Karpas-422 (cell line): ENCODE measurements at regions not wholly inside any gene's neighbourhood (a gene's known extent, or its start where the extent isn't known, plus 50 kb on each side); places are given as distances from the start of the nearest gene placed in this dataset.
A peak's percentile ranks its signal among the peaks of the same experiment; 100 is the strongest.
"Not testable (repeated sequence)": the region's sequence is repeated elsewhere in the genome, so short reads cannot be mapped to it uniquely, and the experiment has no call there.

Experiments
- DNase-seq: peaks from one replicate; pipeline ENCODE4 v3.0.0-alpha.2; 2015
- H2AFZ ChIP-seq: fragments of 200-600 bp; sonication (generic); 2 replicates; pipeline ENCODE4 v1.6.1; 2014; ENCODE audit warnings: antibody characterized with exemption, low read length, mixed read lengths
- H3K27ac ChIP-seq: fragments of 200-600 bp; sonication (generic); 2 replicates; pipeline ENCODE4 v1.5.1; 2014; ENCODE audit warnings: mild to moderate bottlenecking, low read length, moderate library complexity
- H3K27me3 ChIP-seq: fragments of 200-600 bp; sonication (generic); 2 replicates; pipeline ENCODE4 v1.6.1; 2014; ENCODE audit warnings: low read length, mixed read lengths
- H3K36me3 ChIP-seq: fragments of 200-600 bp; sonication (generic); 2 replicates; pipeline ENCODE4 v1.6.1; 2014; ENCODE audit warnings: low read length, mixed read lengths; ENCODE audit not compliant: insufficient read depth
- H3K4me1 ChIP-seq: fragments of 200-600 bp; sonication (generic); 2 replicates; pipeline ENCODE4 v1.6.1; 2014; ENCODE audit warnings: mild to moderate bottlenecking, low read length, mixed read lengths
- H3K4me2 ChIP-seq: fragments of 200-600 bp; sonication (generic); 2 replicates; pipeline ENCODE4 v1.6.1; 2014; ENCODE audit warnings: low read length, low read depth, mild to moderate bottlenecking; ENCODE audit not compliant: poor library complexity, severe bottlenecking
- H3K4me3 ChIP-seq: fragments of 200-600 bp; sonication (generic); 2 replicates; pipeline ENCODE4 v1.5.1; 2014; ENCODE audit warnings: mild to moderate bottlenecking, antibody characterized with exemption, low read length, mixed read lengths
- H3K79me2 ChIP-seq: fragments of 200-600 bp; sonication (generic); 2 replicates; pipeline ENCODE4 v1.6.1; 2014; ENCODE audit warnings: mild to moderate bottlenecking, low read length, mixed read lengths
- H3K9ac ChIP-seq: fragments of 200-600 bp; sonication (generic); 2 replicates; pipeline ENCODE4 v1.6.0; 2014; ENCODE audit warnings: low read length
- H3K9me2 ChIP-seq: fragments of 200-600 bp; sonication (generic), shearing (Covaris generic); replicated peaks from 2 replicates; pipeline ENCODE4 v1.6.0; 2014; ENCODE audit warnings: mild to moderate bottlenecking, low read length, moderate library complexity; ENCODE audit not compliant: insufficient read depth
- H3K9me3 ChIP-seq: fragments of 300-700, 200-600 bp; sonication (generic); 2 replicates; pipeline ENCODE4 v1.6.1; 2014; ENCODE audit warnings: low read length, mixed read lengths
- H4K20me1 ChIP-seq: fragments of 200-600 bp; sonication (generic); 2 replicates; pipeline ENCODE4 v1.6.1; 2014; ENCODE audit warnings: mild to moderate bottlenecking, antibody characterized with exemption, low read length, low read depth; ENCODE audit not compliant: insufficient read depth

DNA sequence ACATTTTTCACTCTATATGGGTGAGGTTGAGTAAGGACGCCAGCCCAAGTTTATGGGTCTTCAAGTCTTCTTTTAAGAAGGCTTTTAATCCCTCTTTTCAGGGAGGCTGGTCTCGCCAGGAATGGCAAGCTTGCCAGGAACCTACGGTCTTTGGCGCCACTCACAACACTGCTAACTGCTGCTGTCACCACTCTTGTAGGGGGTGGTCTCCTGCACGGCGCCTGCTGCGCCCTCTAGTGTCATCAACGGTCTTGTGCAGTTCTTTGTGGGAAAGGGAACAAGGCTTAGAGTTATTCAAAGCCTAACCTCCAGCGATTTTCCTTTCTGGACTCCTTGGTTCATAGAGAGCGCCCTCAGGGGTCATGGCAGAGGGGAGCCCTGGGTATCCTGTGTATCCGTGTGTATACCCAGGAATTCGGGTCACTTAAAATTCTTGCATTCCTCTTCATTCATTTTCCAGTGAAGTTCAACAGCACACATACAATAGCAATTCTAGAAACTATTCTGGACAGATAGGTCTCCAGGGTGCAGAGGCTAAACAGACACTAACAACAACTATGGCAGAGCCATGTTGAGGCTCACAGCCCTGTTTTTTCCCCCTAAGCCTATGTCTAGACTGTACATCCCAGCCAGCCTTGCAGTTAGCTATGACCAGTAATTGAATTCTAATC is 392.8 kb upstream of the CAMK1G start:
- Histone ChIP-seq H3K27me3 (no peaks in the 10 kb centered on the region), H3K4me3 (no peak overlapping the region), H4K20me1 (no peaks in the 10 kb centered on the region), H3K9me3 (peaks cover 4% of the 10 kb centered on the region; the same call in 1 of the 2 replicates), H3K9ac (no peak overlapping the region), H3K36me3 (no peaks in the 10 kb centered on the region), H3K4me2 (no peak overlapping the region), H3K27ac (no peak overlapping the region), H2AFZ (no peak overlapping the region), H3K79me2 (no peaks in the 10 kb centered on the region), H3K9me2 (no peaks in the 10 kb centered on the region), H3K4me1 (no peaks in the 10 kb centered on the region)
- DNase-seq: peak; percentile 84

DNA sequence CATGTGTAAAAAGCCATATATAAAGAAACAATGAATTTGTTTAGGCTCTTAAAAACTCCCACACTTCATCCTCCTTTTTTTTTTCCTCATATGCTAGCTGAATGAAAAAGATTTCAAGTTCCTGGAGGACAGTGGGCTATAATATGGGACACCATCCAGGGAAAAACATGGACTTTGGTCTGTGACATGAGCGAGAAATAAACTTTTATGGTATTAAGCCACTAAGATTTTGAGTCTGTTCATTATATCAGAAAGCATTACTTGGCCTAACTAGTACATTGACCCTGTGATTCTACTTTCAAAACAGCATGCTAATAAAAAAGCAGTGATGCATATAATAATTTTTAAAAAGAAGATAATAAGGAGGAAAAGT is 392.3 kb upstream of the CAMK1G start:
- H3K9me3 ChIP-seq: peaks cover 6% of the 10 kb centered on the region; the same call in 1 of the 2 replicates
- H4K20me1 ChIP-seq: no peaks in the 10 kb centered on the region
- H3K4me3 ChIP-seq: no peak overlapping the region
- H3K27ac ChIP-seq: no peak overlapping the region
- H3K27me3 ChIP-seq: no peaks in the 10 kb centered on the region
- no peak overlapping the region for H3K4me2 ChIP-seq
- no peaks in the 10 kb centered on the region for H3K36me3 ChIP-seq
- H3K9me2 ChIP-seq: no peaks in the 10 kb centered on the region
- H3K79me2 ChIP-seq: no peaks in the 10 kb centered on the region
- H3K4me1 ChIP-seq: no peaks in the 10 kb centered on the region
- DNase-seq: no peak
- no peak overlapping the region for H3K9ac ChIP-seq
- H2AFZ ChIP-seq: no peak overlapping the region

DNA sequence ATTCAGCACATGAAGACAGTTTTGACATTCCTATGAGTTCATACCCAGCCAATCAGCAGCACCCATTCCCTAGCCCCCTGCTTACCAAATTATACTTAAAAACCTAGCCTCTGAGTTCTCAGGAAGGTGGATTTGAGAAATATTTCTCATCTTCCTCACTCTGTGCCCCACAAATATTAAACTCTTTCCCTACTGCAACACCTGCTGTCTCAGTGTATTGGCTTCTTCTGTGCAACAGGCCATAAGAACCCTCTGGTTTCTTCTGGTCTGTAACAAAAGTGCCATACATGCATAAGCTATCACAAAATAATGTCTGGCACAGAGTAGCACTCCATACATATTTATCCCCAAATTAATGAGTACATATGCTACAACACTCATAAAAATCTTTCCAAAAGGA is 387.4 kb upstream of the CAMK1G start:
- no peak overlapping the region for H3K4me2 ChIP-seq
- H3K4me3 ChIP-seq: no peak overlapping the region
- no peaks in the 10 kb centered on the region for H4K20me1 ChIP-seq
- no peak for DNase-seq
- H3K4me1 ChIP-seq: no peaks in the 10 kb centered on the region
- H3K79me2 ChIP-seq: no peaks in the 10 kb centered on the region
- peaks cover 14% of the 10 kb centered on the region for H3K9me3 ChIP-seq
- H3K9ac ChIP-seq: no peak overlapping the region
- no peaks in the 10 kb centered on the region; the same call in 1 of the 2 replicates for H3K9me2 ChIP-seq
- H3K27me3 ChIP-seq: no peaks in the 10 kb centered on the region
- no peak overlapping the region for H2AFZ ChIP-seq
- H3K36me3 ChIP-seq: no peaks in the 10 kb centered on the region
- H3K27ac ChIP-seq: no peak overlapping the region

DNA sequence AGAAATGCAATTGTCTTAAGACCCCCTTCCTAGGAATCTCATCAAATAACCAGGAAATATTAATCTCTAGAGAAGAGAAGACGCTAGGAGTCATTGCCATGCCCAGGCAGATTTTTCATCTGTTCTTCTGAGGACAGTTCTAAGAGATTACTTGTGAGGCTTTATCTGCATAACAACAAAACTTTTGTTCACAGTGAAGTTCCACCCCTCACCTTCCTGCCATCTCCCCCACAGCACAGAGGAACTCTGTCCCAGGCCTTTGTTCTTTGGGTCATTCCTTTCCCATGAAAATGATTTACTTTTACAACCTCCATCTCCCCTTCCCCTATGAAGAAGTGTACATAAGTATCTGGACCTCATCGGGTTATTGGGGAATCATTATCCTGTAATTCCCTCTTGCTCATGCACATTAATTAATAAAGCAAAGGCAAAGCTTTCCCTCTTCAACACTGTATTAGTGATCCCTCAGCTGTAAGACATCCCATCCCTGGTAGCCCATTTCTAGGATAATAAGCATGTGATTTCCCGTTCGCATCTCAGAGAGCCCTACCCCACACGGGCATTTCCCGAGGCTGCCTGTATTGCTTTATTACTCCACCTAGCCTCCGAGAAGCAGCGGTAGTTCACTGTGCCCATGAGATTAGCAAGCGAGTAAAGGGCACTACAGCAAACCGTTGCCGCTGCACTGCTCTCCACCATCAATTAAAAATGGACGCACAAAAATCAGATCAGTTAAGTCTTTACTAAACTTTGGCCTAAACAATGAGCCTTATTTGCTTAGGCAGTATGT is 384.4 kb upstream of the CAMK1G start:
- peaks cover 14% of the 10 kb centered on the region for H3K9me3 ChIP-seq
- no peak overlapping the region for H3K4me3 ChIP-seq
- H3K27me3 ChIP-seq: no peaks in the 10 kb centered on the region
- no peak overlapping the region for H3K27ac ChIP-seq
- no peaks in the 10 kb centered on the region for H3K79me2 ChIP-seq
- no peaks in the 10 kb centered on the region for H3K4me1 ChIP-seq
- H3K36me3 ChIP-seq: no peaks in the 10 kb centered on the region
- H3K9ac ChIP-seq: no peak overlapping the region
- no peak overlapping the region for H2AFZ ChIP-seq
- DNase-seq: no peak
- no peaks in the 10 kb centered on the region for H4K20me1 ChIP-seq
- no peaks in the 10 kb centered on the region; the same call in 1 of the 2 replicates for H3K9me2 ChIP-seq
- H3K4me2 ChIP-seq: no peak overlapping the region

DNA sequence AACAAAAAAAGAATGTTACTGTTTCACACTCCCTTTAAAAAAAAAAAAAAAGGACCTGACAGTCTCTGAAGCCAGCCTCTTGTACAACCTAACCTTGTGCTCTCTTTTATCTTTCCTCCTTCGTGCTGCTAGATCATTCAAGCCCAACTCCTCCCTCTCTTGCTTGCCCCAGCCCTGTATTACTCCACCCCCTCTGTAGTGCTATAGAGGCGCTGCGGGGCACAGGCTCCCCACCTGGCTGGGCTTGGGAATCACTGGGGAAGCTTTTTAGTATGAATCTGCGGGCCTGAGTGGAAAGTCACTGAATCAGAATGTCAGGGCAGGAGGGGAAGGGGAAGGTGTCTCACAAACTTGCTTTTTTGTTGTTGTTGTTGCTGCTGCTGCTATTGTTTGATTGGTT is 383.7 kb upstream of the CAMK1G start:
- Histone ChIP-seq H4K20me1 (no peaks in the 10 kb centered on the region), H3K79me2 (no peaks in the 10 kb centered on the region), H3K4me2 (no peak overlapping the region), H3K36me3 (no peaks in the 10 kb centered on the region), H3K27ac (no peak overlapping the region), H2AFZ (no peak overlapping the region), H3K27me3 (no peaks in the 10 kb centered on the region), H3K9me2 (no peaks in the 10 kb centered on the region; the same call in 1 of the 2 replicates), H3K4me3 (no peak overlapping the region), H3K4me1 (no peaks in the 10 kb centered on the region), H3K9me3 (peaks cover 13% of the 10 kb centered on the region), H3K9ac (no peak overlapping the region)
- no peak for DNase-seq

DNA sequence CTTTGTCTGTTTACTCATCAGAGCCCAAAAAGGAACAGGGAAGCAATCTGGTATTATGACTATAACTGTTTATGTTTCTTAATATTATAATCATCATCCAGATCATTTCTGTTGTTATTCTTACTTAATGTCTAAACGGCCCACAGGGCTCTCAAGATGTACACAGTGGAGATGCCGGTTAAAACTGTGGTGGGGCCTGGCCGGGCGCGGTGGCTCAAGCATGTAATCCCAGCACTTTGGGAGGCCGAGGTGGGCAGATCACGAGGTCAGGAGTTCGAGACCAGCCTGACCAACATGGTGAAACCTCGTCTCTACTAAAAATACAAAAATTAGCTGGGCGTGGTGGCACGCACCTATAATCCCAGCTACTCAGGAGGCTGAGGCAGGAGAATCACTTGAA is 381.2 kb upstream of the CAMK1G start:
- not testable (repeated sequence) for H3K79me2 ChIP-seq, H3K27me3 ChIP-seq, H3K9me3 ChIP-seq, H3K36me3 ChIP-seq, H4K20me1 ChIP-seq, H3K4me3 ChIP-seq, H2AFZ ChIP-seq, H3K27ac ChIP-seq, DNase-seq, H3K4me1 ChIP-seq, H3K4me2 ChIP-seq, H3K9me2 ChIP-seq, H3K9ac ChIP-seq

DNA sequence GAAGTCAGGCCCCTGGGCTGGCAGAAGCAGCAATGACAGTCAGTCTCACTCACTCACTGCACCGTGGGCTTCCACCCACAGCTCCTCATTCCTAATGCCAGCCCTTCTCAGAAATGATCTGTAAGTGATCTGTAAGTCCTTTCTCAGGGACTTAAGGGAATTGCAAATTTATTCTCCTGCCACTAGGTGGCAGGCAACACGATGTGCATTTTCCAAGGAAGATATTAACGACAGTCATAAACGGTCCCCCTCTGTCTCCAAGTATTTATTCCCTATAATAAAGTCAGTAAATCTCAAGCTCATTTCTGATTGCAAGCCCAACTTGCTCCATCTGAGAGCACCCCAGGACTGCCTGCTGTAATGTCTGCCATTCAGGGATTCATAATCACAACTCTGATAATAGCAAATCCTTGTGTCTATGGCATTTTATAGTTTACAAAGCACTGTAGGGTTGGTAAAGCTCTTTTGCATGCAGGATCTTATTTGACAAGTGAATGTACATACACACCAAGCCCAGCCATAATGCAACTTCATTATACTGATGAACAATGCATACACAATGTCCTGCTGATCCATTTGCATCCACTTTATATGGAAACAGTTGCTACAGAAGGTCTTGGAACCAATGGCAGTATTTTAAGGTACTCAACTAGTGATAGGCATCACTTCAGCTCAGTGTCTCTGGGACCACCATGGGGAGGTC is 380.5 kb upstream of the CAMK1G start:
- H3K4me3 ChIP-seq: no peak overlapping the region
- H3K9ac ChIP-seq: no peak overlapping the region
- H3K4me2 ChIP-seq: no peak overlapping the region
- H3K79me2 ChIP-seq: no peaks in the 10 kb centered on the region
- H3K4me1 ChIP-seq: no peaks in the 10 kb centered on the region
- H3K27me3 ChIP-seq: no peaks in the 10 kb centered on the region
- no peaks in the 10 kb centered on the region for H4K20me1 ChIP-seq
- H3K9me2 ChIP-seq: no peaks in the 10 kb centered on the region; the same call in 1 of the 2 replicates
- DNase-seq: peak; percentile 67
- no peak overlapping the region for H3K27ac ChIP-seq
- H3K36me3 ChIP-seq: no peaks in the 10 kb centered on the region
- no peak overlapping the region for H2AFZ ChIP-seq
- H3K9me3 ChIP-seq: no peaks in the 10 kb centered on the region

DNA sequence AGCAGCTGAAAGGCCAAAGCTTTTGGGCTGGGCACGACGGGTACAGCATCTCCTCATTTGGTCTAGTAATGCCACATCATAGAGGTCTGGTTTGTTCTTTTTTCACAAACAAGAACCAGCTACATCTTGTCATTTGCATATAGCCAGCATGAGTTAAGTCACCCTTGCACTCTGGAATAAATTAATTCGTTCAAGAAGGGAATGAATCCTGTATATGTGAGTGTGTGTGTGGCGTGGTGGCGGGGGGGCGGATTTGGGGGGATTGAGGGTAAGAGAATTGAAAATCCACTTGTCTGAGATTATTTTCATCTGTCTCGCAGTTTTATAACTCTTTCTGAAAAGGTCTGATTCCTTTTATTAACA is 380.0 kb upstream of the CAMK1G start:
- Histone ChIP-seq H2AFZ (no peak overlapping the region), H3K79me2 (no peaks in the 10 kb centered on the region), H3K4me3 (no peak overlapping the region), H3K27me3 (no peaks in the 10 kb centered on the region), H3K9me3 (no peaks in the 10 kb centered on the region), H3K4me2 (no peak overlapping the region), H3K9ac (no peak overlapping the region), H3K27ac (no peak overlapping the region), H3K9me2 (no peaks in the 10 kb centered on the region; the same call in 1 of the 2 replicates), H3K4me1 (no peaks in the 10 kb centered on the region), H3K36me3 (no peaks in the 10 kb centered on the region), H4K20me1 (no peaks in the 10 kb centered on the region)
- no peak for DNase-seq
